ENCODE measurements at regions not wholly inside any gene's neighbourhood (a gene's known extent, or its start where the extent isn't known, plus 50 kb on each side); places are given as distances from the start of the nearest gene placed in this dataset. TPM values are rescaled to one million over a fixed set of nuclear protein-coding genes. Genes with fewer than 3 reads are reported as not detected.

GRCh38 chr2:58293056-58293455 is 51.9 kb upstream of the FANCL start:
- no peak overlapping the region for H3K4me3 ChIP-seq
- intact Hi-C loops (cut with DNase I): no loop called here
- no peaks in the 10 kb centered on the region for H3K27me3 ChIP-seq
- DNase-seq: no peak
- no peaks in the 10 kb centered on the region for H3K36me3 ChIP-seq
- 82 to 96% (median 90%) methylated on average over 1 of the region's 1 CpG for WGBS, 3 donors
- no peaks in the 10 kb centered on the region for H3K4me1 ChIP-seq (ENCODE audit: insufficient read depth)
- no peak overlapping the region for H3K27ac ChIP-seq
- no peaks in the 10 kb centered on the region for H3K9me3 ChIP-seq
- TF ChIP-seq POLR2A (IDR thresholded peaks at IDR 0.05) (no peak), EP300 (IDR thresholded peaks at IDR 0.05) (no peak)
- TF ChIP-seq, protein P1, sequence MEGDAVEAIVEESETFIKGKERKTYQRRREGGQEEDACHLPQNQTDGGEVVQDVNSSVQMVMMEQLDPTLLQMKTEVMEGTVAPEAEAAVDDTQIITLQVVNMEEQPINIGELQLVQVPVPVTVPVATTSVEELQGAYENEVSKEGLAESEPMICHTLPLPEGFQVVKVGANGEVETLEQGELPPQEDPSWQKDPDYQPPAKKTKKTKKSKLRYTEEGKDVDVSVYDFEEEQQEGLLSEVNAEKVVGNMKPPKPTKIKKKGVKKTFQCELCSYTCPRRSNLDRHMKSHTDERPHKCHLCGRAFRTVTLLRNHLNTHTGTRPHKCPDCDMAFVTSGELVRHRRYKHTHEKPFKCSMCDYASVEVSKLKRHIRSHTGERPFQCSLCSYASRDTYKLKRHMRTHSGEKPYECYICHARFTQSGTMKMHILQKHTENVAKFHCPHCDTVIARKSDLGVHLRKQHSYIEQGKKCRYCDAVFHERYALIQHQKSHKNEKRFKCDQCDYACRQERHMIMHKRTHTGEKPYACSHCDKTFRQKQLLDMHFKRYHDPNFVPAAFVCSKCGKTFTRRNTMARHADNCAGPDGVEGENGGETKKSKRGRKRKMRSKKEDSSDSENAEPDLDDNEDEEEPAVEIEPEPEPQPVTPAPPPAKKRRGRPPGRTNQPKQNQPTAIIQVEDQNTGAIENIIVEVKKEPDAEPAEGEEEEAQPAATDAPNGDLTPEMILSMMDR (IDR thresholded peaks at IDR 0.05): no peak

- Histone ChIP-seq H3K27me3 (no peaks in the 10 kb centered on the region), H3K9me3 (no peaks in the 10 kb centered on the region), H3K27ac (no peak overlapping the region), H3K36me3 (no peaks in the 10 kb centered on the region), H3K4me3 (no peak overlapping the region), H3K4me1 (ENCODE audit: insufficient read depth) (no peaks in the 10 kb centered on the region)
- no peak for DNase-seq
- WGBS, 3 donors: 9 to 19% (median 13%) methylated on average over 4 of the region's 4 CpGs
- TF ChIP-seq POLR2A (IDR thresholded peaks at IDR 0.05) (no peak), EP300 (IDR thresholded peaks at IDR 0.05) (no peak)
- TF ChIP-seq, protein P1 (IDR thresholded peaks at IDR 0.05): no peak
- intact Hi-C loops (cut with DNase I): no loop called here
Observed at GRCh38 chr2:58291726-58292438, 50.8 kb upstream of the FANCL start.

Small RNAs in the stretch of these regions (microRNA-seq; reads per million reads assigned to microRNA genes)
- gene MIR4432: 0 reads per million in 3 donors

Small RNAs in the stretch of these regions (small RNA-seq; reads per million reads assigned to genes)
- not detected for gene AC007179.3
- not detected for gene MIR4432
- gene RNA5SP94: not detected
- gene RNU1-32P: not detected
- not detected for gene RNU6-508P
